AG09309 (cell line): ENCODE measurements at regions not wholly inside any gene's neighbourhood (a gene's known extent, or its start where the extent isn't known, plus 50 kb on each side); places are given as distances from the start of the nearest gene placed in this dataset.

ENCODE experiments used
- DNase-seq: peaks from one replicate; pipeline ENCODE4 v3.0.0-alpha.2; 2010; ENCODE audit warnings: low read depth
- H3K4me3 ChIP-seq: 2 replicates; pipeline ENCODE4 v1.5.1; 2011; ENCODE audit warnings: mild to moderate bottlenecking, low read depth, low read length, moderate library complexity; ENCODE audit not compliant: control insufficient read depth
- CTCF ChIP-seq: IDR thresholded peaks from 2 replicates; pipeline ENCODE4 v1.5.1; 2011; ENCODE audit warnings: mild to moderate bottlenecking, low read depth, low read length, inconsistent platforms; ENCODE audit not compliant: insufficient read depth, control insufficient read depth; ENCODE audit errors: missing control alignments

GRCh38 chr7:3230908-3231307 is 70.1 kb upstream of the SDK1 start:
- no peak for DNase-seq
- TF ChIP-seq CTCF, result no peak
- H3K4me3 ChIP-seq, result no peak overlapping the region

GRCh38 chr7:3232228-3232627 is 68.8 kb upstream of the SDK1 start:
- TF ChIP-seq CTCF, result no peak
- DNase-seq, result no peak
- H3K4me3 ChIP-seq, result no peak overlapping the region

- H3K4me3 ChIP-seq, result no peak overlapping the region
- TF ChIP-seq CTCF, result no peak
- DNase-seq, result no peak
Observed at GRCh38 chr7:3233301-3233700, 67.8 kb upstream of the SDK1 start.

GRCh38 chr7:3234051-3234450 is 67.0 kb upstream of the SDK1 start:
- no peak overlapping the region for H3K4me3 ChIP-seq
- TF ChIP-seq CTCF, result no peak
- DNase-seq, result no peak

- DNase-seq, result no peak
- H3K4me3 ChIP-seq, result no peak overlapping the region
- no peak for TF ChIP-seq CTCF
Observed at GRCh38 chr7:3234851-3235250, 66.2 kb upstream of the SDK1 start.

- no peak for DNase-seq
- TF ChIP-seq CTCF, result no peak
- no peak overlapping the region for H3K4me3 ChIP-seq
Observed at GRCh38 chr7:3235322-3235721, 65.7 kb upstream of the SDK1 start.

GRCh38 chr7:3236268-3236667 is 64.8 kb upstream of the SDK1 start:
- TF ChIP-seq CTCF, result no peak
- DNase-seq, result no peak
- no peak overlapping the region for H3K4me3 ChIP-seq
